GM21825 (cell line): ENCODE measurements at regions not wholly inside any gene's neighbourhood (a gene's known extent, or its start where the extent isn't known, plus 50 kb on each side); places are given as distances from the start of the nearest gene placed in this dataset.

ENCODE experiments used
- ATAC-seq: cut with Tn5 transposase; IDR thresholded peaks from one replicate; pipeline ENCODE4 v1.9.1; 2021; ENCODE audit warnings: mild to moderate bottlenecking, moderate library complexity; ENCODE audit not compliant: unreplicated experiment

DNA sequence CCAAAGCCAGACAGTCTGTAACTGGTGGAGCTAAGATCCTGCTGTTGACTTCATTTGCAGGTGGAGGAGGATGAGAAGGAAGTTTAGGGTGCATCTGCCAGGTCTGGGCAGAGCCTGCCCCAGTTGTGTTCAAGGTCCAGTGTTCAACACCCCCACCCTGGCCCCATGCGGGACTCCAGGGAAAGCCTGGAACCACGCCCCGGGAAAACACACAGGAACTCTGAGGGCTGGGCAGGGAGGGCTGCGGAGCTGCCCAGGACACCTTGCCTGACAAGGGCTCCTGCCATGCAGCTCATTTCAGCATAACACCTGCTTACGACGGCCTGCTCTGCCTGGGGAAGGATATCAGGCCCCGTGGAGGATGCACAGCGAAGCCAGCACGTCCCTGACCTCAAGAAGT is 286.3 kb downstream of the XXYLT1 start:
- ATAC-seq = no peak

DNA sequence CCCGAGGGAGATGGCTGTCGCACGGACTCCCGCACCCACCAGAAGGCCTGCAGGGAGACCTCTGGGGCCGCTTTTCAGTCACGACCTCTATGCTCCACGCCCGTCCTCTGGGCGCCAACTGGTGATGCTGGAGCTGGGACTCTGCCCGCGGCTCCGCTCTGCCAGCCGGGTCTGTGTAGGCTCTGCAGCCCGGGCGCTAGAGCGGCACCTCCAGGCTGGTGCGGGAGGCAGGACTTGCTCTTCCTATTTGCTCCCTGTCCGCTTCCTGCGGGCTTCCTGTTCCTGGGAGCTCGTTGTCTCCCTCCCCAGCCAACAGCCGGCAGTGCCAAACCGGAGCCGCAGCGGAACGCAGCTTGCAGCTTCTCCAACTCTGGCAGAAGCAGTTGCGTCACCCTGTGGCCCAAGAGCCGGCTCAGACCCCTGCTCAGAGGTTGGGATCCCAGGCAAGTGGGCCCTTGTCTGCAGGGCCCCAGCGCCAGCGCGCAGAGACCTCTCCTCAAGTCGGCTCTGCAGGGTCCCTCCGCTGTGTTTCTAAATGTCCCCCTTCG is 285.9 kb downstream of the XXYLT1 start:
- no peak for ATAC-seq

DNA sequence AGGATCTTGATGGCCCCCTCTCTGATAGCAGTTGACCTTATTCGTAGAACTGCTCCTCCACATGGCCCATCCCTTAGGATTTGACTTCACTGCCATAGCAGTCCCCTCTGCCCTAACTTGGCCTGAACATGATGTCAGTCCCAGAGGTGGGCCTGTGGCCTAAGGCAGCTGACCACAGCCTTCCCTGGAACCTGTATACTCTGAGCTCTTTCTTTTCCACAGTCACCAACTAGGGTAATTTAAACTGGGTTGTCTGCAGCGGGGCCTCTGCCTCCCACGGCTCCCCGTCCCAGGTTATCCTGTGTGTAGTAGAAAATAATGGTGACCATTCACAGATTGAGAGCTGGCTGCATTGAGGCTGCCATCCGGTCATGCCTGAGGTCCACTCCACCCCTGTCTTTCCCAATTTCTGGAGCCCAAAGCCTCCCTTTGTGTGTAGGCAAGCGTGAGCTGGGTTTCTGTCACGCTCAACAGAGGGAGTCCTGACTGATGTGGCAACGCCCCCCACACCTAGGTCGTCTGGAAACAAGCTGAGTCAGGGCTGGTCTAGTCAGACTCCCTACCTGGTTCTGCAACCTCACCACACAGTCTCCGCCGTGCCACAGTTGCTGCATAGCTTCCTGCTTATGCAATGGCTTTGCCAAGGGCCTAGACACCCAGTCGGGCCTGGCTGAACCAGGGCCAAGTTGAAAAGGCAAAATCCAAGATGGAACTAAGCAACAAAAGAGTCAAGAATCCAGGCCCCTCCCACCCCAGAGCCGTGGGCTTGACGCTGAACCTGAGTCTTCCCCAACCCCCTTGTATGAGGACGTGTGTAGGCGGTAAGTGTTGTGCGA is 284.5 kb downstream of the XXYLT1 start:
- no peak for ATAC-seq

DNA sequence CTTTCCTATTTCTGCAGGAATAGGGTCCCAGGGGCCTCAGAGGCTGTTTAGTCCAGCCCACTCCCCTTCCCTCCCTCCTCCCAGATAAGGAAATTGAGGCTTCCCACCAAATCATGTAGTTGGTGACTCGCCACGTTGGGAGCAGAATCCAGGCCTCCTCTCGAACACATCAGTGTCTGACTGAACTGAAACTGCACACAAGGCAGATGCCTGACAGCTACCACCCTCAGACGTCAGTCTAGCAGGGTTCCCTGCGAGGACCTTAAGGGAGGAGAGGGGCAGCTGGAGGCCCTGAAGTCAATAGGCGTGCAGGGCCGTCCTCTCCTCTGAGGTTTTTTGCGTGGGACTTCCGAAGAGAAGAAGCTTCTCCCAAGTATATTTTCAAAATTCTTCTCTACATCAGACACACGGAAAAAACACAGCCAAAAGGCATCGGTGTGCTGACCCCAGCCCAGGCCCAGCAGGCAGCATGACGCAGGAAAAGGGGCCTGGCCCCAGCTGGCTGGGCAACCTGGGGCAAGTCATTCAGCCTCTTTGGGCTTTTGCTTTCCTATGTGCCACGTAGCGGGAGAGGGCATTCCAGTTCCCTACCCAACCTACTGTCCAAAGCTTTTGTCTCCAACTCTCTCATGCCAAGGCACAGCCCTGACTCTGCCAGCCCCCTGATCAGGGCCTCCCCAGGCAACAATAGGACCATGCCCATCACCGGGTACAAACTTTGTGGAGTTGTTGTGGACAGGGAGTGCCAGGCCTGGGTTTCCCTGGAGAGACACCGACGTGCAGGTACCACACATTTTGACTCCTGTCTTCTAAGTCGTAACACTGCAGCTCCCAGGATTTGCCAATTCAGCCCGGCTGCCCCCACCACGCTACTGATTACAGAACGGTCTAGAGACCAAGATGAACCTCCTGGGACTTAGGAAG is 283.1 kb downstream of the XXYLT1 start:
- no peak for ATAC-seq

DNA sequence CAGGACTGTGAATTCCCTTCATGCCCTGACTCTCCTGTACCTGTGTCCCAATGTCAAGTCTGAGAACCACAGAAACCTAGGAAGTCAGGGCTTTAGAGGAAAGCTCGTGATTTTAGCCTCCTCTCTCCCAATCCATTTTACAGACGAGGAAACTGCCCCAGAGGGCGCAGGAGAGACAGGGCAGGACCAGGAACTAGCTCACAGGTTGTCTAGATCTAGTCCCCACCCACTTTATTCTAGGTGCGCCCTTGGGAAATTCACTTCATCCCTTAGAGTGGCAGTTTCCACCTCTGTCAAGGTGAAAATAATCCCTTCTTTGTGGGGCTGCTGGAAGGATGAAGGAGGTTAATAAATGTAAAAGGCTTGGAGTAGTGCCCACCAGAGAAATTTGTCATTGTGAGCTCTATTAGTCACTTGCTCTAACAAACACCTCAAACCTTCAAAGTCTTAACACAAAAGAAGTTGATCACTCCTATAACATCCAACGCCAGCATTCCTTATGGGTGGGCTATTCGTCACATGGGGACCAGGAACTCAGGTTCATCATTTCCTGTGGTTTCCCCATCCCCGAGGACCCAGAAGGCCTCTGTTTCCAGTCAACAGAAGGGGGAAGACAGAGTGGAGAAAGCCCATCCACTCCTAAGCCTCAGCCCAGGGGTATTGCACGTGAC is 282.3 kb downstream of the XXYLT1 start:
- ATAC-seq = no peak

DNA sequence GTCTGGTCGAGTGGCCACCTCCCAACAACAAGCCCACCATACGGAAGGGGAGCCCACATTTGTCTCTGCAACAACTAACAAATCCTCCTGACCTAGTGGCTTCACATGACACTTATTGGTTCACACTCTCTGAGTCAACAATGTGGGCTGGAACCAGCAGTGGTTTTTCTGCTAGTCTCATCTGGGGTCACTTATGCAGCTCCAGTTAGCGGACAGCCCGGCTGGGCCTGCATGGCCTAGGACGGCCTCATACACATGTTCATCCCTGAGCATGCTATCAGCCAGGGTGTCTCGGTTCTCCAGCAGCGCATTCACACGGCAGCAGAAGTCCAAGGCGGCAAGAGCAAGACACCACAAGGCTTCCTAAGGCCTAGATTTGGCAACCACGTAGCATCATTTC is 281.7 kb downstream of the XXYLT1 start:
- no peak for ATAC-seq

DNA sequence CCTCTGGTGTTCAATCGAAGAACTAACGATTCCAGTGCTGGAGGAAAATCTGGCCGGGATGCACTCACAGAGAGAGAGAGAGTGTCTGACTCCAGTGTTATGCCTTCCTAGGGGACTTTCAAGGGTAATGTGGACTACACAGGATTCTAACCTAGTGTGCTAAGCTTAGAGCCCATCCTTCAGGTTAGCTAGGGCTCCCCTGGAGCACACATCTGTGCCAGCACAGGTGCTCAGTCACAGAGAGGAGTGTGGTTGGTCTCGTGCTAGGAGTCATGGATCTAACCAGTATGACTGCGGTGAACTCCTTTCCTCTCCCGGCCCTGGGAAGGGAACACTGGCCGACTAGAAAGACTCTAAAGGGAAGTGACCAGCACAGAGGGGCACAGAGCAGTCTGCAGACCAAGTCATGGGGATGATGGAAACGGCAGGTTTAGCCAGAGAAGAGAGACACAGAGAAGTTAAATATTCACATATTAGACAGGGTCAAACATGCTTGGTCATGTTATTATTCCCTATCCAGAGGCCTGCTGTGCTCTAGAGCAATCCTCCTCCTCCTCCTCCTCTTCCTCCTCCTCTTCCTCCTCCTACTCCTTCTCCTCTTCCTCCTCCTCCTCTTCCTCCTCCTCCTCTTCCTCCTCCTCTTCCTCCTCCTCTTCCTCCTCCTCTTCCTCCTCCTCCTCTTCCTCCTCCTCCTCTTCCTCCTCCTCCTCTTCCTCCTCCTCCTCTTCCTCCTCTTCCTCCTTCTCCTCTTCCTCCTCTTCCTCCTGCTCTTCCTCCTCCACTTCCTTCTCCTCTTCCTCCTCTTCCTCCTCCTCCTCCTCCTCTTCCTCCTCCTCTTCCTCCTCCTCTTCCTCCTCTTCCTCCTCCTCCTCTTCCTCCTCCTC is 280.3 kb downstream of the XXYLT1 start:
- no peak for ATAC-seq

DNA sequence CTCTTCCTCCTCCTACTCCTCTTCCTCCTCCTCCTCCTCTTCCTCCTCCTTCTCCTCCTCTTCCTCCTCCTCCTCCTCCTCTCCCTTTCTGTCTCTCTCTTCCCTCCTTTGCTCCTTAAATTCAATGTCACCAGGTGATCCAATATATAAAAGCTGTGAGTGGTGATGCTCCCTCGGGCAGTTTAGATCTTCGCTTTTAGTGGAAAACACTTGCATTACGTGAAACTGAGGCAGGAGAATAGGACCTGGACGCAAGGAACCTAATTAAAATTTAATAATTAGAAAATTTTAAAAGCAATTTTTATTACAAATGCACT is 279.7 kb downstream of the XXYLT1 start:
- ATAC-seq = no peak

DNA sequence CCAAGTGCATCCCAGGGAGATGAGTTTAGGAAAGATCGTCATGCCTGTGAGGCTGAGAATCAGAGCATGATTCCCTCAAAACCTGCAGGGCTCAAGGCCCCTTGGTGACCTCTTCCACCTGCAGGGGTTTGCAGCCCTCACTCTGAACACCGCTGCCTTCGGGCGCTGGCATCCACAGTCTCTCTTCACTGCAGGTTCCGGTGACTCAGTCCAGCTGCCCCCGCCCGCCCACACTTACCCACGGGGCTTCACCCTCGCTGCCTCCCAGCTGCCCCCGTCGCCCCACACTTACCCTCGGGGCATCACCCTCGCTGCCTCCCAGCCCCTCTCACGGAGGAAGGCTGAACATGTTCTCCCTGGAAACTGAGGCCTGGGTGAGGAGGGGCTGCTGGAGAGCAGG is 277.1 kb downstream of the XXYLT1 start:
- ATAC-seq = no peak

DNA sequence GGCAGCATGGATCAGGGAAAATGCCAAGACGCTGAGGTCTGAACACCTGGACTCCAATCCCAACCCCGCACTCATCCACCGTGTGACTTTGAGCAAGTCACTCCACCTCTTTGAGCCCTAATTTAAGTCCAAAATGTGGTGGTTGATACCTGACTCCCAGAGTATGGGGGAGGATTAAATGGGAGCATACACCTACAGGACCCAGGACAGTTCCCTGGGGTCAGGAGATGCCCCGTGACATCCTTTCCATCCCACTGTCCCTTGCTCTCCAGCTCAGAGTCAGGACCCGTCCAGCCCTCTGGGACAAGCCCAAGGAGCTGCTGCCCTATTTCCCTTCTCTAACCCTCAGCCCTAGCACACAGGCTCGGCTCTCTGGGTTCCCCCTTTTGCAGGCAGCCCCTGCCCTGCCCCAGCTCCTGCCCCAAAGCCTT is 276.4 kb downstream of the XXYLT1 start:
- ATAC-seq = no peak

DNA sequence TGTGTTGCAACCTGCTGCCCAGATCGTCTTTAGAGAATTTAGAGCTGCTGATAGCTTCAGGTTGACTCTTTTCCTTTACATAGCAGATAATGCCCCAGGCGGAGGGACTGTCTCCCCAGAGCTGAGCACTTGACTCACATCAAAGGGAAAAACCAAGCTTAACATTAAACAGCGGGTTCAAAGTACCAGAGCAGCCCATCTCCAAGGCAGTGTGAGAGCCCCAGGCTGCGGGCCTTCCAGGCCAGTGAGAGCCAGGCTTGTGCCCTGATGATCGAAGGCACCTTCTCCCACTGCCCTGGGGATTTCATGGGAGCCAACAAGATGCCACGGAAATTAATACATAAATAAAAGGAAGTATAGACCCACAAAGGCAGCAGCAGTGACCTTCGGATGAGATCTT is 275.6 kb downstream of the XXYLT1 start:
- ATAC-seq = no peak

DNA sequence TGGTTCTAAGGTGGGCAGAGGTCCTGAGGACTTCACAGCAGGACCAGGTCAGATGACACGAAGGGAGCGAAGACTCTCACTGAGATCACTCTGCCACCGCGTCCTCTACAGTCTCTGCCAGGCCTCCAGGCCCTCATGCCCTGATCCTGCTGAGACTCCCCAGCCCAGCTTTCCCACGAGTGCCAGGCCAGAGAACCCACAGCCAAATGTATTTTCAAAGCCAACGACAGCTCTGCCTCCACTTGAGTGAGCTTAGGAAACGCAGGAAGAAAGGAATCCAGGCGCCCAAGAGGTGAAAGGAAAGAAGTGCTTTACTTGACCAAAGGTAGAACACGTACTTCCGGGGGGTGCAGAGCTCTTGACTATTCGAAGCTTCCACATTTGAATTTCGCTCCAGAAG is 275.0 kb downstream of the XXYLT1 start:
- ATAC-seq = no peak

DNA sequence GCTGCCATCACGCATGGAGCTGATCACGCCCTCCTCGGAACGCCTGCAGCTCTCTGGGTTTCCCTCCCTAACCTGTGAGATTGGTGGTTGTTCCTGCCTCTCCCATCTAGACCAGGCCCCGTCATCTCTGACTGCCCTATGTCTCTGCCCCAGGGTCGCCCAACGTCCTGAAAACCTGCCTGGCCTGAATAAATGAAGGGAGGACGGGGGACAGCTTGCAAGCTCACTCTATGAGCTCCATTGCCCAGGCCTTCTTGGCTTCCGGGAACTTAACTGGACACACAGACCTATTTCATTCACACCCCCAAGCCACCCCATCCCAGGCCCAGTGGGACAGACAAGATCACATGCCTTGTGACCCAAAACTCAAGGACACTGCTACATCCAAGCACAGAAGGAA is 274.2 kb downstream of the XXYLT1 start:
- ATAC-seq = no peak

DNA sequence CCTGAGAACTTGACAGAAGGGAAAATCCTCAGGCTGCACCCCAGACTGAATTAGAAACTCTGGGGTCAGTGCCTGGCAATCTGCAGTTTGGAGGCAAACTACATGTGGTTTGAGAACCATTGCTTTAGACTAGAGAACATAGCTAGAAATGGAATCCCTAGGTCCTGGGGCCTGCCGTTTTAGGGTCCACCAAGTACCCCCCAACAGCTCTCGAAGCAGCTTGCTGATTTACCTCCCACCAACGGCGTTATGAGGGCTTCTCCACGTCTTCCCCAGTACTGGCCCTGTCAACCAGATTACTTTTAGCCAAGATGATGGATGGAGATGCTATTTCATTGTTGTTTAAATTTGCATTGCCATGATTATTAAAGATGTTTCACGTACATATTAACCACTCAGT is 272.5 kb downstream of the XXYLT1 start:
- no peak for ATAC-seq

DNA sequence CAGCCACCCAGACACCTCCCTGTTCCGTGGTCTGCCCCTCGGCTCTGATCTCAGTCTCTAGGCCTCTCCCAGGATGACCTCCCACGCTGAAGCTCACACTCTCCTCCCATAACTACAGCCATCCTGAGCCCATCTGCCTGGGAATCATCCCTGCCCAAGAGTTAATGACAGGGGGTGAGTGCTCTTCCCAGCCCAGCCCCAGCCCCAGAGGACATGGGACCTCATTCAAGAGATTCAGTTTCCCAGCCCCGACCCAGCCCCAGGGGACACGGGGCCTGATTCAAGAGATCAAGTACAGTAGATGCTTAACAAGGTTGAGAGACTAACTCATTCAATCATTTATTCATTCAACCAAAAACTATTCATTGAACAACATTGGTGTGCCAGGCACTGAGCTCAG is 272.0 kb downstream of the XXYLT1 start:
- no peak for ATAC-seq

DNA sequence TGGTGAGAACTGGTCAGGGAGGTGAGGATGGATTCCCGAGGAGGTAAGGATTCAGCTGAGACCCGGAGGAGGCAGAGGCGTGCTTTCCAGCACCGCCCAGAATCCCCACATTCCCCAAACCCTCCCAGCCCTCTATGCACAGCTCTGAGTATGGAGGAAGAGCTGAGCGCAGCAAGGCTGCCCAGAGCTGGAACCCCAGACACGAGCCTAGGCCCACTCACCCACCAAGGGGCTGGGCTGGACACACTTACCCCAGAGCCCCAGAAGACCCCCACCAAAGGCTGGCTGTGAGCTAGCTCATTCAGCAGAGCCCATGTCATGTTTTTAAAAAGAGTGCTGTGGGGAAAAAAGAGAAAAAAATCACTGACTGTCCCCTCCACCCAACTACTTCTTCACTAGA is 271.5 kb downstream of the XXYLT1 start:
- no peak for ATAC-seq

DNA sequence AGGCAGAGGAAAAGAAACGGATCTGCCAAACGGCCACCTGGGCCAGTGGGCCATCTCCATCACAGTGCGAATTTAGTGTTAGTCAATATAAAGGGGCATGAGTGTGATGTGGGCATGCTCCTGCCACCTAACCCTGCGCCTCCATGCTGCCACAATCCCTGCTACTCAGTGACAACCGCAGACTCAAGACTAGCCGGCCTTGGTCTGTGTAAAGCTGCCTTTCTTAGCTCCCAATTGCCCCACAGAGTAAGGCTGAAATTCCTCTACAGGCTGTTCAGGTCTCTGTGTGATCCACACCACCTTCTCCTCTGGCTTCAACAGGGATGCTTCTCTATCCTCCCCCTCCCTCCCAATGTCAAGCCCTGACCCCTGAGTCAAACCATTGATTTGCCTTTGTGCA is 269.7 kb downstream of the XXYLT1 start:
- no peak for ATAC-seq

DNA sequence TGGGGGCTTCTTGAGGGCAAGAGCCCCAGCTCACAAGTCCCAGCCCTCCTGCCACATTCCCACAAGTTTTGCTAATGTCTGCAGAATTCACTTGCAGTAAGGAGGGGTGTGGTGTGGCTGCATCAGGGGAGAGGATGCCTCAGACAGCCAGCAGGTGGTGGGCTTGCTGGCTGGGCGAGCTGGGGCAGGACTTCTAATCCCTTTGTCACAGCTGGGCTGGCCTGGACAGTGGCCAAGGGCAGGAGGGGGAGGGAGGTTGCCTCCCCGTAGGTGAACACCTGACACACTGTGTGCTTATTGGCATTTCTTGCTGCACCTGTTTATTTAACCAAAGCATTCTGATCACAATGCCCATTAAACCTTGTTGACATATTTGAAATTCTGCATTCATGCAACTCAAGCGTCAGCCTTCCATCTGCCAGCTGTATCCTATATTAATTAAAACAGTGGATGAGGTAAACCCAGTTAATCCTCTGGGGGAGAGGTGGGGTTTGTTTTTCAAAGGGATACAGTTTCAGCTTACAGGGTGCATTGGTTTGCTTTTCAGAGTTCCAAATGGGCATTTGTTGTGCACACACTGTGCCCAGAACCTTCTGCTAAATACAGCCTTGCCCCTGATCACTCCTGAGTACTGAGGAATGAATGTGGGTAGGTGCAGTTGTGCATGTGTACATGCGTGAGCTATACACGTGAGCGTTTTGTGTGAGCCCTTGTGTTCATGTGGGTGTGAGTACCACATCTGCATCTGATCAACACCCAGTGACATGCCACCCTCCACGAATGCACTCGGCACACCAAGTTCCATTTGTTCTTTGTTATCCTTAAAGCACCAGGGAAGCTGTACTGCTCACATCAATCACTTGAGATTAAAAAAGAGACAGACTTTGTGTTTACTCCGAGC is 268.7 kb downstream of the XXYLT1 start:
- ATAC-seq = no peak
